ENCODE measurements at regions not wholly inside any gene's neighbourhood (a gene's known extent, or its start where the extent isn't known, plus 50 kb on each side); places are given as distances from the start of the nearest gene placed in this dataset.
A peak's percentile ranks its signal among the peaks of the same experiment; 100 is the strongest.

GRCh38 chr7:25398418-25398817, 170.1 kb upstream of the NPVF start:
- DNase-seq, result no peak

GRCh38 chr7:25399000-25399750, 170.9 kb upstream of the NPVF start:
- DNase-seq, result no peak

GRCh38 chr7:25402532-25402931, 174.2 kb upstream of the NPVF start:
- DNase-seq, result no peak

GRCh38 chr7:25405736-25406135, 177.4 kb upstream of the NPVF start:
- DNase-seq, result no peak

GRCh38 chr7:25407053-25407452, 178.8 kb upstream of the NPVF start:
- DNase-seq, result no peak

- DNase-seq, result no peak
Observed at GRCh38 chr7:25408012-25408687, 179.9 kb upstream of the NPVF start.

GRCh38 chr7:25408876-25409275, 180.6 kb upstream of the NPVF start:
- no peak for DNase-seq

- DNase-seq, result no peak
Observed at GRCh38 chr7:25409897-25410636, 181.8 kb upstream of the NPVF start.

GRCh38 chr7:25420771-25421170, 192.5 kb upstream of the NPVF start:
- no peak for DNase-seq

- DNase-seq, result peak in 1 of 4 experiments; percentile 5
Observed at GRCh38 chr7:25424113-25424512, 195.8 kb upstream of the NPVF start.

- DNase-seq, result no peak
Observed at GRCh38 chr7:25424855-25425254, 196.6 kb upstream of the NPVF start.

- DNase-seq, result peak in 2 of 4 experiments; percentile 48 to 55
Observed at GRCh38 chr7:25427721-25428120, 199.4 kb upstream of the NPVF start.

- DNase-seq, result no peak
Observed at GRCh38 chr7:25429731-25430130, 201.4 kb upstream of the NPVF start.

GRCh38 chr7:25430200-25430931, 202.1 kb upstream of the NPVF start:
- DNase-seq, result no peak

- DNase-seq, result no peak
Observed at GRCh38 chr7:25431956-25432450, 203.7 kb upstream of the NPVF start.

GRCh38 chr7:25432807-25433206, 204.5 kb upstream of the NPVF start:
- DNase-seq, result no peak

- DNase-seq, result no peak
Observed at GRCh38 chr7:25436413-25436812, 208.1 kb upstream of the NPVF start.

GRCh38 chr7:25437308-25437707, 209.0 kb upstream of the NPVF start:
- no peak for DNase-seq

GRCh38 chr7:25444991-25445390, 216.7 kb upstream of the NPVF start:
- DNase-seq, result no peak

GRCh38 chr7:25448301-25448700, 220.0 kb upstream of the NPVF start:
- no peak for DNase-seq

GRCh38 chr7:25454020-25454419, 225.7 kb upstream of the NPVF start:
- DNase-seq, result no peak

- DNase-seq, result peak in 3 of 4 experiments; percentile 49 to 55 (median 49)
Observed at GRCh38 chr7:25454562-25455041, 226.3 kb upstream of the NPVF start.

Measured in suppressor macrophage (primary cell).